Hepatocyte (in vitro differentiated cells): ENCODE measurements at regions not wholly inside any gene's neighbourhood (a gene's known extent, or its start where the extent isn't known, plus 50 kb on each side); places are given as distances from the start of the nearest gene placed in this dataset.

Source experiments
- EZH2 ChIP-seq: fragments of 200-600 bp; sonication (generic); IDR thresholded peaks from 2 replicates; pipeline ENCODE4 v1.6.1; 2016; ENCODE audit warnings: antibody characterized with exemption, mild to moderate bottlenecking, borderline replicate concordance
- TF ChIP-seq, protein P1 (sequence below): fragments of 200-600 bp; sonication (generic); IDR thresholded peaks from 2 replicates; pipeline ENCODE4 v1.5.1; 2016; ENCODE audit warnings: antibody characterized with exemption, mild to moderate bottlenecking; ENCODE audit not compliant: poor library complexity

- TF ChIP-seq, protein P1, sequence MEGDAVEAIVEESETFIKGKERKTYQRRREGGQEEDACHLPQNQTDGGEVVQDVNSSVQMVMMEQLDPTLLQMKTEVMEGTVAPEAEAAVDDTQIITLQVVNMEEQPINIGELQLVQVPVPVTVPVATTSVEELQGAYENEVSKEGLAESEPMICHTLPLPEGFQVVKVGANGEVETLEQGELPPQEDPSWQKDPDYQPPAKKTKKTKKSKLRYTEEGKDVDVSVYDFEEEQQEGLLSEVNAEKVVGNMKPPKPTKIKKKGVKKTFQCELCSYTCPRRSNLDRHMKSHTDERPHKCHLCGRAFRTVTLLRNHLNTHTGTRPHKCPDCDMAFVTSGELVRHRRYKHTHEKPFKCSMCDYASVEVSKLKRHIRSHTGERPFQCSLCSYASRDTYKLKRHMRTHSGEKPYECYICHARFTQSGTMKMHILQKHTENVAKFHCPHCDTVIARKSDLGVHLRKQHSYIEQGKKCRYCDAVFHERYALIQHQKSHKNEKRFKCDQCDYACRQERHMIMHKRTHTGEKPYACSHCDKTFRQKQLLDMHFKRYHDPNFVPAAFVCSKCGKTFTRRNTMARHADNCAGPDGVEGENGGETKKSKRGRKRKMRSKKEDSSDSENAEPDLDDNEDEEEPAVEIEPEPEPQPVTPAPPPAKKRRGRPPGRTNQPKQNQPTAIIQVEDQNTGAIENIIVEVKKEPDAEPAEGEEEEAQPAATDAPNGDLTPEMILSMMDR = no peak
- TF ChIP-seq EZH2 = no peak
Measured at GRCh38 chr4:180674619-180675358, 1568.4 kb upstream of the TENM3 start.
